Neural progenitor cell (in vitro differentiated cells): ENCODE measurements at regions not wholly inside any gene's neighbourhood (a gene's known extent, or its start where the extent isn't known, plus 50 kb on each side); places are given as distances from the start of the nearest gene placed in this dataset.
"Not testable (repeated sequence)": the region's sequence is repeated elsewhere in the genome, so short reads cannot be mapped to it uniquely, and the experiment has no call there.

Experiments
- DNase-seq: peaks from one replicate; pipeline ENCODE4 v3.0.0-alpha.2; 2016; ENCODE audit warnings: low spot score
- H2AFZ ChIP-seq: fragments of 200-600 bp; sonication (generic); replicated peaks from 2 replicates; pipeline ENCODE4 v1.6.1; 2016; ENCODE audit warnings: antibody characterized with exemption
- H3F3A ChIP-seq: fragments of 200-600 bp; sonication (generic); 2 replicates; pipeline ENCODE4 v1.6.1; 2016; ENCODE audit warnings: antibody characterized with exemption, low read depth
- H3K27ac ChIP-seq: fragments of 200-600 bp; sonication (generic); 2 replicates; pipeline ENCODE4 v1.5.1; 2016; ENCODE audit warnings: mild to moderate bottlenecking
- H3K27me3 ChIP-seq: fragments of 200-600 bp; sonication (generic); 2 replicates; pipeline ENCODE4 v1.6.1; 2016; ENCODE audit warnings: mild to moderate bottlenecking, moderate library complexity
- H3K36me3 ChIP-seq: fragments of 200-600 bp; sonication (generic); 2 replicates; pipeline ENCODE4 v1.5.1; 2016
- H3K4me1 ChIP-seq: fragments of 200-600 bp; sonication (generic); 2 replicates; pipeline ENCODE4 v1.6.1; 2016; ENCODE audit warnings: mixed run types
- H3K4me2 ChIP-seq: fragments of 200-600 bp; sonication (generic); 2 replicates; pipeline ENCODE4 v1.6.1; 2016
- H3K4me3 ChIP-seq: fragments of 200-600 bp; sonication (generic); 2 replicates; pipeline ENCODE4 v1.5.1; 2016
- H3K79me2 ChIP-seq: fragments of 200-600 bp; sonication (generic); 2 replicates; pipeline ENCODE4 v1.6.1; 2016; ENCODE audit warnings: low read depth
- H3K9ac ChIP-seq: fragments of 200-600 bp; sonication (generic); 2 replicates; pipeline ENCODE4 v1.6.1; 2016
- H3K9me3 ChIP-seq: fragments of 200-600 bp; sonication (generic); 2 replicates; pipeline ENCODE4 v1.5.1; 2016; ENCODE audit warnings: low read depth
- H4K20me1 ChIP-seq: fragments of 200-600 bp; sonication (generic); 2 replicates; pipeline ENCODE4 v1.6.1; 2016; ENCODE audit warnings: low read depth
- H3K27ac Mint-ChIP-seq: 3 replicates; pipeline ENCODE4 v1.8.0; 2021; ENCODE audit warnings: mixed read lengths
- H3K27me3 Mint-ChIP-seq: 2 replicates; pipeline ENCODE4 v1.8.0; 2022; ENCODE audit warnings: low read depth, mild to moderate bottlenecking, inconsistent platforms, moderate library complexity, mixed read lengths; ENCODE audit not compliant: insufficient read depth
- H3K36me3 Mint-ChIP-seq: 3 replicates; pipeline ENCODE4 v1.8.0; 2021; ENCODE audit warnings: mixed read lengths
- H3K4me1 Mint-ChIP-seq: 3 replicates; pipeline ENCODE4 v1.8.0; 2021; ENCODE audit warnings: mixed read lengths
- H3K4me3 Mint-ChIP-seq: 3 replicates; pipeline ENCODE4 v1.8.0; 2021; ENCODE audit warnings: mild to moderate bottlenecking, moderate library complexity, mixed read lengths
- H3K9me3 Mint-ChIP-seq: 3 replicates; pipeline ENCODE4 v1.8.0; 2020; ENCODE audit warnings: mixed read lengths
- CTCF ChIP-seq: fragments of 200-600 bp; sonication (generic); IDR thresholded peaks from 2 replicates; pipeline ENCODE4 v1.5.1; 2017; ENCODE audit warnings: antibody characterized with exemption, mild to moderate bottlenecking
- EZH2 ChIP-seq: fragments of 200-600 bp; sonication (generic); IDR thresholded peaks from 2 replicates; pipeline ENCODE4 v1.6.1; 2017; ENCODE audit warnings: antibody characterized with exemption, mild to moderate bottlenecking, moderate library complexity
- EZH2phosphoT487 ChIP-seq: fragments of 200-600 bp; sonication (generic); IDR thresholded peaks from 2 replicates; pipeline ENCODE4 v1.6.1; 2017; ENCODE audit warnings: antibody characterized with exemption

GRCh38 chr4:20074450-20074849 is 177.3 kb upstream of the SLIT2 start:
- Histone ChIP-seq H3K4me1 (no peaks in the 10 kb centered on the region), H3K4me2 (no peak overlapping the region), H3K27me3 (no peaks in the 10 kb centered on the region), H3K4me3 (no peak overlapping the region), H3K9ac (no peak overlapping the region), H3K36me3 (no peaks in the 10 kb centered on the region), H2AFZ (no peak overlapping the region), H3F3A (no peaks in the 10 kb centered on the region), H4K20me1 (no peaks in the 10 kb centered on the region), H3K79me2 (no peaks in the 10 kb centered on the region), H3K27ac (no peak overlapping the region), H3K9me3 (no peaks in the 10 kb centered on the region)
- no peaks in the 10 kb centered on the region for H3K27me3 Mint-ChIP-seq
- no peak overlapping the region for H3K4me3 Mint-ChIP-seq
- DNase-seq: no peak
- no peaks in the 10 kb centered on the region for H3K36me3 Mint-ChIP-seq
- TF ChIP-seq CTCF: no peak
- no peak for TF ChIP-seq EZH2phosphoT487
- no peak for TF ChIP-seq EZH2
- no peak overlapping the region for H3K27ac Mint-ChIP-seq
- no peaks in the 10 kb centered on the region for H3K4me1 Mint-ChIP-seq
- no peaks in the 10 kb centered on the region for H3K9me3 Mint-ChIP-seq

GRCh38 chr4:20065952-20066351 is 185.8 kb upstream of the SLIT2 start:
- Histone ChIP-seq H3K27ac (no peak overlapping the region), H3K36me3 (no peaks in the 10 kb centered on the region), H3K4me2 (no peak overlapping the region), H3F3A (no peaks in the 10 kb centered on the region), H3K79me2 (no peaks in the 10 kb centered on the region), H3K9ac (no peak overlapping the region), H3K4me1 (peaks cover 7% of the 10 kb centered on the region), H3K9me3 (no peaks in the 10 kb centered on the region), H3K27me3 (no peaks in the 10 kb centered on the region), H2AFZ (no peak overlapping the region), H4K20me1 (no peaks in the 10 kb centered on the region), H3K4me3 (no peak overlapping the region)
- no peak for DNase-seq
- peaks cover 2% of the 10 kb centered on the region for H3K4me1 Mint-ChIP-seq
- H3K9me3 Mint-ChIP-seq: no peaks in the 10 kb centered on the region
- TF ChIP-seq EZH2phosphoT487: no peak
- H3K4me3 Mint-ChIP-seq: no peak overlapping the region
- H3K36me3 Mint-ChIP-seq: no peaks in the 10 kb centered on the region
- peaks cover 11% of the 10 kb centered on the region for H3K27me3 Mint-ChIP-seq
- no peak overlapping the region for H3K27ac Mint-ChIP-seq

- H3K36me3 Mint-ChIP-seq, H3K27ac Mint-ChIP-seq, H3K4me2 ChIP-seq, H3K27ac ChIP-seq, H3K36me3 ChIP-seq, H3K9ac ChIP-seq, H3K79me2 ChIP-seq, H3K4me3 Mint-ChIP-seq, H3K4me3 ChIP-seq, H2AFZ ChIP-seq, H4K20me1 ChIP-seq, H3K27me3 ChIP-seq, H3K4me1 ChIP-seq, H3K9me3 ChIP-seq, DNase-seq, H3K9me3 Mint-ChIP-seq, H3F3A ChIP-seq, H3K4me1 Mint-ChIP-seq: not testable (repeated sequence)
- peaks cover 11% of the 10 kb centered on the region for H3K27me3 Mint-ChIP-seq
These were observed 188.8 kb upstream of the SLIT2 start for GRCh38 chr4:20062857-20063256.

- no peak for TF ChIP-seq EZH2
- no peak for TF ChIP-seq CTCF
- TF ChIP-seq EZH2phosphoT487: no peak
- Histone ChIP-seq H2AFZ (no peak overlapping the region), H3K79me2 (no peaks in the 10 kb centered on the region), H3K4me2 (no peak overlapping the region), H4K20me1 (no peaks in the 10 kb centered on the region), H3K4me3 (no peak overlapping the region), H3K9me3 (no peaks in the 10 kb centered on the region), H3K4me1 (no peaks in the 10 kb centered on the region), H3K27ac (no peak overlapping the region), H3K9ac (no peak overlapping the region), H3K27me3 (no peaks in the 10 kb centered on the region), H3F3A (no peaks in the 10 kb centered on the region), H3K36me3 (no peaks in the 10 kb centered on the region)
- Mint-ChIP-seq H3K4me1 (no peaks in the 10 kb centered on the region), H3K27me3 (peaks cover 11% of the 10 kb centered on the region), H3K4me3 (no peak overlapping the region), H3K27ac (no peak overlapping the region), H3K36me3 (no peaks in the 10 kb centered on the region), H3K9me3 (no peaks in the 10 kb centered on the region)
- DNase-seq: no peak
These were observed 189.7 kb upstream of the SLIT2 start for GRCh38 chr4:20062054-20062453.
